ENCODE measurements at regions not wholly inside any gene's neighbourhood (a gene's known extent, or its start where the extent isn't known, plus 50 kb on each side); places are given as distances from the start of the nearest gene placed in this dataset.

GRCh38 chr14:101128478-101129321 is 225.2 kb upstream of the RTL1 start:
- Histone ChIP-seq H2BK15ac (ENCODE audit: low read depth, low read length) (no peak overlapping the region), H3K18ac (ENCODE audit: low read depth, low read length) (no peak overlapping the region), H4K20me1 (ENCODE audit: insufficient read depth, low read length) (no peaks in the 10 kb centered on the region; the same call in 1 of the 2 replicates), H3K9ac (ENCODE audit: low read depth, low read length) (no peak overlapping the region), H3K4me3 (ENCODE audit: insufficient read depth, low read depth, low read length) (no peak overlapping the region), H4K8ac (ENCODE audit: low read depth in 2 of 2, low read length in 2 of 2) (no peak overlapping the region), H3K56ac (ENCODE audit: extremely low read depth, insufficient read depth, low read length) (no peak overlapping the region), H3K9me3 (ENCODE audit: control insufficient read depth, insufficient read depth, low read length) (peaks cover 3% of the 10 kb centered on the region; the same call in 1 of the 2 replicates), H2AFZ (replicated peaks; ENCODE audit: low read length, poor library complexity) (no peak overlapping the region), H2BK20ac (ENCODE audit: low read depth, low read length) (no peak overlapping the region), H3K36me3 (ENCODE audit: control insufficient read depth, insufficient read depth, low read length) (no peaks in the 10 kb centered on the region), H3K27me3 (ENCODE audit: control insufficient read depth, insufficient read depth, low read length) (peaks cover 19% of the 10 kb centered on the region), H4K91ac (ENCODE audit: insufficient read depth, low read depth, low read length) (no peak overlapping the region), H3K27ac (ENCODE audit: insufficient read depth, low read length) (no peak overlapping the region), H3K4me1 (ENCODE audit: control insufficient read depth, insufficient read depth, low read length) (no peaks in the 10 kb centered on the region), H2BK5ac (ENCODE audit: low read depth, low read length, poor library complexity, severe bottlenecking) (no peak overlapping the region), H3K4me2 (ENCODE audit: low read depth, low read length) (no peak overlapping the region), H4K5ac (ENCODE audit: low read depth, low read length) (no peak overlapping the region), H3K79me1 (ENCODE audit: low read depth in 1 of 2, low read length in 2 of 2) (no peaks in the 10 kb centered on the region), H2BK120ac (ENCODE audit: low read depth, low read length) (no peak overlapping the region), H3K14ac (replicated peaks; ENCODE audit: low read depth, low read length) (no peak overlapping the region), H2AK9ac (replicated peaks; ENCODE audit: low read depth, low read length, poor library complexity) (no peak overlapping the region), H3K9me1 (ENCODE audit: insufficient read depth, low read length) (no peaks in the 10 kb centered on the region), H3K23ac (ENCODE audit: low read depth, low read length) (no peak overlapping the region), H2AK5ac (ENCODE audit: low read depth, low read length) (no peak overlapping the region), H3K4ac (ENCODE audit: low read depth, low read length) (no peak overlapping the region)
- ChIA-PET CTCF (no interaction called here), POLR2A (ENCODE audit: unreplicated experiment) (no interaction called here)
- TF ChIP-seq MAZ (IDR thresholded peaks at IDR 0.05; ENCODE audit: borderline replicate concordance, low read depth, low read length): no peak
- TF ChIP-seq CEBPB (IDR thresholded peaks at IDR 0.05; ENCODE audit: low read depth, low read length): no peak
- TF ChIP-seq FOS (IDR thresholded peaks at IDR 0.05; ENCODE audit: low read depth, low read length): no peak
- no peak for TF ChIP-seq SMC3 (IDR thresholded peaks at IDR 0.05; ENCODE audit: low read depth, low read length)
- no peak for TF ChIP-seq RFX5 (IDR thresholded peaks at IDR 0.05; ENCODE audit: low read depth, low read length)
- no peak for TF ChIP-seq RAD21 (IDR thresholded peaks at IDR 0.05; ENCODE audit: low read length)
- no peak for TF ChIP-seq POLR2A (IDR thresholded peaks at IDR 0.05; ENCODE audit: low read depth, low read length)
- no peak for TF ChIP-seq USF2 (IDR thresholded peaks at IDR 0.05; ENCODE audit: low read depth, low read length)
- TF ChIP-seq MAFK (IDR thresholded peaks at IDR 0.05; ENCODE audit: low read depth, low read length): no peak
- TF ChIP-seq BHLHE40 (IDR thresholded peaks at IDR 0.05; ENCODE audit: low read depth, low read length): no peak
- TF ChIP-seq NFE2L2 (IDR thresholded peaks at IDR 0.05; ENCODE audit: low read depth, low read length): no peak
- no peak for TF ChIP-seq RCOR1 (IDR thresholded peaks at IDR 0.05; ENCODE audit: insufficient replicate concordance, low read length)
- no peak for TF ChIP-seq MXI1 (IDR thresholded peaks at IDR 0.05; ENCODE audit: borderline replicate concordance, low read depth, low read length)
- no peak for TF ChIP-seq CTCF (conservative IDR thresholded peaks at IDR 0.05; ENCODE audit: low read depth, low read length)
- no peak for TF ChIP-seq CHD1 (IDR thresholded peaks at IDR 0.05; ENCODE audit: low read depth, low read length)
- no peak for TF ChIP-seq ELK1 (IDR thresholded peaks at IDR 0.05; ENCODE audit: borderline replicate concordance, low read depth, low read length)
- DNase-seq (no peak), ATAC-seq (ENCODE audit: low read depth) (no peak)
- intact Hi-C loops (cut with micrococcal nuclease): no loop called here
- no TSS peak for BruUV-seq (replicated peaks)
- dilution Hi-C loops (cut with HindIII; ENCODE audit: low sequenced_read_pairs, unreplicated experiment): no loop called here
- in situ Hi-C loops (cut with MboI; ENCODE audit: low sequenced_read_pairs): no loop called here
- WGBS, 2 experiments (ENCODE audit: extremely low coverage in 2 of 2, insufficient read length in 1 of 2): 63% methylated on average over 11 of the region's 30 CpGs; no CpG with 5 or more reads in 1 of the 2 experiments
